ENCODE measurements at regions not wholly inside any gene's neighbourhood (a gene's known extent, or its start where the extent isn't known, plus 50 kb on each side); places are given as distances from the start of the nearest gene placed in this dataset.

DNA sequence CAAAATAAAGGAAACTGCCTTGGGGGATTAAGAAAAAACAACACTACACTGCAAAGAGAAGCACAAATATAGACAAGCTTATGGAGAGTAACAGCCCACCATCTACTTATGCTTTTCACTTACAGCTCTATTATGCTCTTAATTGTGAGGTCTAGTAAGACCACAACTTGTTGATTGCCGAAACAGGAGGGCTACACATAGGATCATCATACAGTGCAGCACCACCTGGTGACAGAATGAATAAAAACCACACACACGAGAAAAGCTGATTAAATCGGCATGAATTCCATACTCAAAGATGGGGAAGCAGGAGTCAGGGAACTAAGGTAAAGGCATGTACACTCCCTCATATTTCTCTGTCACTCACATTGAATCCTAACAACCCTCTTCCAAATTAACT is 259.2 kb downstream of the IKZF2 start:
- TF ChIP-seq, protein P1, sequence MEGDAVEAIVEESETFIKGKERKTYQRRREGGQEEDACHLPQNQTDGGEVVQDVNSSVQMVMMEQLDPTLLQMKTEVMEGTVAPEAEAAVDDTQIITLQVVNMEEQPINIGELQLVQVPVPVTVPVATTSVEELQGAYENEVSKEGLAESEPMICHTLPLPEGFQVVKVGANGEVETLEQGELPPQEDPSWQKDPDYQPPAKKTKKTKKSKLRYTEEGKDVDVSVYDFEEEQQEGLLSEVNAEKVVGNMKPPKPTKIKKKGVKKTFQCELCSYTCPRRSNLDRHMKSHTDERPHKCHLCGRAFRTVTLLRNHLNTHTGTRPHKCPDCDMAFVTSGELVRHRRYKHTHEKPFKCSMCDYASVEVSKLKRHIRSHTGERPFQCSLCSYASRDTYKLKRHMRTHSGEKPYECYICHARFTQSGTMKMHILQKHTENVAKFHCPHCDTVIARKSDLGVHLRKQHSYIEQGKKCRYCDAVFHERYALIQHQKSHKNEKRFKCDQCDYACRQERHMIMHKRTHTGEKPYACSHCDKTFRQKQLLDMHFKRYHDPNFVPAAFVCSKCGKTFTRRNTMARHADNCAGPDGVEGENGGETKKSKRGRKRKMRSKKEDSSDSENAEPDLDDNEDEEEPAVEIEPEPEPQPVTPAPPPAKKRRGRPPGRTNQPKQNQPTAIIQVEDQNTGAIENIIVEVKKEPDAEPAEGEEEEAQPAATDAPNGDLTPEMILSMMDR (IDR thresholded peaks at IDR 0.05), result peak in 6 of 7 experiments; percentile 8 to 35 (median 23)
- no peak for TF ChIP-seq POLR2A (IDR thresholded peaks at IDR 0.05)
